ENCODE measurements at regions not wholly inside any gene's neighbourhood (a gene's known extent, or its start where the extent isn't known, plus 50 kb on each side); places are given as distances from the start of the nearest gene placed in this dataset.

DNA sequence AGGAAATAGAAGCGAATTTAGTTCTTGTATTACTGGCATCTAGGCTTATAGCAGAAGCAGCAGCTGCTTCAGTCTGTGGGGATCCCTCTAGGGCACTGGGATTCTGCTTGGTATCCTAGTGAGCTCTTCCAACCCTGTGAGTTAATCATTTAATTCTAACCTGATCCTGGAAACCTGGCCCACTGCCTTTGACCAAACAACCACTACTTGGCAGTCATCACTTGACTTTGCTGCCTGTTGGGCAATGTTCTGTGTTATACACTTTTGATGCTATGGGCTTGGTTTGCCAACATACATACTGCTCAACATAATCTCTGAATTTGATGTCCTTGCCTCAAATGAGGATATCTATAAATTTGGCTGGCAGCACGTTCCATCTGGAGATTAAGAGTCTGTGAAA, 813.4 kb downstream of the ANKRD7 start:
- H3K9me3 Mint-ChIP-seq, result peaks cover 14 to 27% of the 10 kb centered on the region in 2 donors
- 64% methylated on average over 2 of the region's 2 CpGs for WGBS (ENCODE audit: insufficient coverage)
- TF ChIP-seq, protein P1, sequence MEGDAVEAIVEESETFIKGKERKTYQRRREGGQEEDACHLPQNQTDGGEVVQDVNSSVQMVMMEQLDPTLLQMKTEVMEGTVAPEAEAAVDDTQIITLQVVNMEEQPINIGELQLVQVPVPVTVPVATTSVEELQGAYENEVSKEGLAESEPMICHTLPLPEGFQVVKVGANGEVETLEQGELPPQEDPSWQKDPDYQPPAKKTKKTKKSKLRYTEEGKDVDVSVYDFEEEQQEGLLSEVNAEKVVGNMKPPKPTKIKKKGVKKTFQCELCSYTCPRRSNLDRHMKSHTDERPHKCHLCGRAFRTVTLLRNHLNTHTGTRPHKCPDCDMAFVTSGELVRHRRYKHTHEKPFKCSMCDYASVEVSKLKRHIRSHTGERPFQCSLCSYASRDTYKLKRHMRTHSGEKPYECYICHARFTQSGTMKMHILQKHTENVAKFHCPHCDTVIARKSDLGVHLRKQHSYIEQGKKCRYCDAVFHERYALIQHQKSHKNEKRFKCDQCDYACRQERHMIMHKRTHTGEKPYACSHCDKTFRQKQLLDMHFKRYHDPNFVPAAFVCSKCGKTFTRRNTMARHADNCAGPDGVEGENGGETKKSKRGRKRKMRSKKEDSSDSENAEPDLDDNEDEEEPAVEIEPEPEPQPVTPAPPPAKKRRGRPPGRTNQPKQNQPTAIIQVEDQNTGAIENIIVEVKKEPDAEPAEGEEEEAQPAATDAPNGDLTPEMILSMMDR (IDR thresholded peaks at IDR 0.05), result no peak
- no peaks in the 10 kb centered on the region for H3K4me1 ChIP-seq (ENCODE audit: control insufficient read depth, insufficient read depth, low read length)
- no peaks in the 10 kb centered on the region for H3K27me3 Mint-ChIP-seq (ENCODE audit: low read depth in 2 of 2)
- no peak overlapping the region for H3K27ac Mint-ChIP-seq
- H3K27ac ChIP-seq (ENCODE audit: low read length), result no peak overlapping the region
- peaks cover 3% of the 10 kb centered on the region for H3K9me3 ChIP-seq (ENCODE audit: control insufficient read depth, insufficient read depth, low read length)
- DNase-seq (no peak), ATAC-seq (no peak)
- no peaks in the 10 kb centered on the region for H3K4me1 Mint-ChIP-seq
- H3K36me3 Mint-ChIP-seq, result no peaks in the 10 kb centered on the region
- H3K4me3 Mint-ChIP-seq, result no peak overlapping the region
- H3K27me3 ChIP-seq (ENCODE audit: control insufficient read depth, insufficient read depth, low read length), result no peaks in the 10 kb centered on the region
- intact Hi-C loops (cut with micrococcal nuclease), result no loop called here
- no peaks in the 10 kb centered on the region for H3K36me3 ChIP-seq (ENCODE audit: control insufficient read depth, insufficient read depth, low read length)
- H3K4me3 ChIP-seq (ENCODE audit: low read length), result no peak overlapping the region

DNA sequence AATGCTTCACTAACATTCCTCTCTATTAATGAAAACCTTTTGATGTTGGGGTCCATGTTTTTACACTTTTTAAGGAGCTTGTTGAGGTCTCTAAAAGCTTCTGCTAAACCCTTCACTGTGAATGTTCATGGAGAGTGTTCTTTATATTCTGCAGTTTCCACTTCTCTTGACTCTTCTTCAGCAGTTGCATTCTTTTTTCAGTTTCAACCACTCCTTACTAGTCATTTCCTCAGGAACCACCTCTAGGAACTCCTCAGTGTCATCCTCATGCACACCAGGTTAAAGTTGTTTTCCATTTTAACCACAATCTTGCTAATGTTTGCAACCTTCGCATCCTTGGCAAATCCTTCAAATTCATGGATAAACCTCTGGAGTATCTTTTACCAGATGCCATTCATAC, 821.6 kb downstream of the ANKRD7 start:
- intact Hi-C loops (cut with micrococcal nuclease), result no loop called here
- WGBS (ENCODE audit: insufficient coverage), result 94% methylated on average over 1 of the region's 1 CpG
- no peak overlapping the region for H3K27ac ChIP-seq (ENCODE audit: low read length)
- H3K27ac Mint-ChIP-seq, result no peak overlapping the region
- TF ChIP-seq, protein P1 (IDR thresholded peaks at IDR 0.05), result no peak
- no peak overlapping the region for H3K4me3 Mint-ChIP-seq
- peaks cover 12 to 14% of the 10 kb centered on the region in 2 donors for H3K9me3 Mint-ChIP-seq
- H3K4me1 ChIP-seq (ENCODE audit: control insufficient read depth, insufficient read depth, low read length), result no peaks in the 10 kb centered on the region
- H3K4me3 ChIP-seq (ENCODE audit: low read length), result no peak overlapping the region
- H3K4me1 Mint-ChIP-seq, result no peaks in the 10 kb centered on the region
- no peak for DNase-seq
- no peaks in the 10 kb centered on the region for H3K27me3 ChIP-seq (ENCODE audit: control insufficient read depth, insufficient read depth, low read length)
- peaks cover 3% of the 10 kb centered on the region for H3K9me3 ChIP-seq (ENCODE audit: control insufficient read depth, insufficient read depth, low read length)
- H3K36me3 ChIP-seq (ENCODE audit: control insufficient read depth, insufficient read depth, low read length), result no peaks in the 10 kb centered on the region
- no peaks in the 10 kb centered on the region for H3K27me3 Mint-ChIP-seq (ENCODE audit: low read depth in 2 of 2)
- ATAC-seq, result no peak
- no peaks in the 10 kb centered on the region for H3K36me3 Mint-ChIP-seq

DNA sequence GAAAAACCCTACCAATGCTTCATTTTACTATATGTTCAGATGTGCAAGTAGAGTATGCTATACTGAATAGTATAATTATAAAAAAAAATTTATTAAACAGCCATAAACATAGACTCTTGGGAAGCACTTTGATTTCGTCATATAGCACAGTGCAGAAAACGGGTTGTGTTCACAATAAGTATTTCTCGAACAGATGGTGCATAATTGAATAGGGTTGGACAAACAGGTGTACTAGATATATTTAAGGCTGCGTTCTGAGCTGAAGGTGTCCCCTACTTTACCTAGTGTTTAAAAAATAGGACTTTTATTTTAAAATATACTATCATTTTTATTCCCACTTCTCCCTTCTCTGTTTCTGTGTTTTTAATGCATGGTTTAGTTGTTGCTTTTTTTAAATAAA, 841.5 kb downstream of the ANKRD7 start:
- Histone ChIP-seq H3K9me3 (ENCODE audit: control insufficient read depth, insufficient read depth, low read length) (no peaks in the 10 kb centered on the region), H3K27ac (ENCODE audit: low read length) (no peak overlapping the region), H3K36me3 (ENCODE audit: control insufficient read depth, insufficient read depth, low read length) (no peaks in the 10 kb centered on the region), H3K27me3 (ENCODE audit: control insufficient read depth, insufficient read depth, low read length) (no peaks in the 10 kb centered on the region), H3K4me1 (ENCODE audit: control insufficient read depth, insufficient read depth, low read length) (no peaks in the 10 kb centered on the region), H3K4me3 (ENCODE audit: low read length) (no peak overlapping the region)
- WGBS (ENCODE audit: insufficient coverage), result 83% methylated on average over 3 of the region's 4 CpGs
- TF ChIP-seq, protein P1 (IDR thresholded peaks at IDR 0.05), result no peak
- intact Hi-C loops (cut with micrococcal nuclease), result no loop called here
- Mint-ChIP-seq H3K4me1 (no peaks in the 10 kb centered on the region), H3K9me3 (peaks cover 11 to 15% of the 10 kb centered on the region in 2 donors), H3K4me3 (no peak overlapping the region), H3K27ac (no peak overlapping the region), H3K36me3 (no peaks in the 10 kb centered on the region), H3K27me3 (ENCODE audit: low read depth in 2 of 2) (no peaks in the 10 kb centered on the region)
- ATAC-seq (no peak), DNase-seq (no peak)

DNA sequence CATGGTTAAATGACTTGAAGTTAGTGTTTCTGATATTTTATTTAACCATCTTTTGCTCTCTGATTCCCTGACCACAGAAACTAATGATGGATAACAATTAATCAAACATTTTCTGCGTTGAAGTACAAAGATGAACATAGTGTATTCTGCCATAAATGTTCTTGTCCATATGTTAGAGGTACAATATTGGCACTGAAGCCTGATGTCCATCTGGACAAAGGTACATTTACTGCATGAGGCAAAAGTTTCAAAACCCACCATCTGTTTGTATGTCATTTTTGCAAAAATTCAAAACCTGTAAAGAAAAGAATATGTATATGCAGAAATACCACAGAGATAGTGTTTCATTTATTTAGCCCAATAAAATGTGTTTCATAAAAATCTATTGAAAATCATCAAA, 861.5 kb downstream of the ANKRD7 start:
- Histone ChIP-seq H3K4me3 (ENCODE audit: low read length) (no peak overlapping the region), H3K27ac (ENCODE audit: low read length) (no peak overlapping the region), H3K36me3 (ENCODE audit: control insufficient read depth, insufficient read depth, low read length) (no peaks in the 10 kb centered on the region), H3K4me1 (ENCODE audit: control insufficient read depth, insufficient read depth, low read length) (no peaks in the 10 kb centered on the region), H3K27me3 (ENCODE audit: control insufficient read depth, insufficient read depth, low read length) (no peaks in the 10 kb centered on the region), H3K9me3 (ENCODE audit: control insufficient read depth, insufficient read depth, low read length) (no peaks in the 10 kb centered on the region)
- Mint-ChIP-seq H3K27ac (no peak overlapping the region), H3K9me3 (peaks cover 11 to 27% of the 10 kb centered on the region in 2 donors), H3K4me3 (no peak overlapping the region), H3K27me3 (ENCODE audit: low read depth in 2 of 2) (no peaks in the 10 kb centered on the region), H3K4me1 (no peaks in the 10 kb centered on the region), H3K36me3 (no peaks in the 10 kb centered on the region)
- TF ChIP-seq, protein P1 (IDR thresholded peaks at IDR 0.05), result no peak
- ATAC-seq, result no peak
- no peak for DNase-seq
- intact Hi-C loops (cut with micrococcal nuclease), result no loop called here
- WGBS (ENCODE audit: insufficient coverage), result 80% methylated on average over 1 of the region's 1 CpG

Data from natural killer cell (primary cell).